Neural cell (in vitro differentiated cells): ENCODE measurements at regions not wholly inside any gene's neighbourhood (a gene's known extent, or its start where the extent isn't known, plus 50 kb on each side); places are given as distances from the start of the nearest gene placed in this dataset.

Source experiments
- H2AFZ ChIP-seq: fragments of 200-600, 300-800 bp; sonication (generic), shearing (Covaris generic); 2 replicates; pipeline ENCODE4 v1.6.0; 2014; ENCODE audit warnings: low read depth, mild to moderate bottlenecking, antibody characterized with exemption, low read length, moderate library complexity
- H3F3A ChIP-seq: fragments of 200-600 bp; shearing (Covaris generic); 2 replicates; pipeline ENCODE4 v1.6.1; 2016; ENCODE audit warnings: mild to moderate bottlenecking, moderate library complexity, mixed read lengths, antibody characterized with exemption, low read length; ENCODE audit not compliant: insufficient read depth, poor library complexity, severe bottlenecking
- H3K27ac ChIP-seq: fragments of 200-600, 300-800 bp; sonication (generic), shearing (Covaris generic); 2 replicates; pipeline ENCODE4 v1.5.1; 2014; ENCODE audit warnings: mild to moderate bottlenecking, low read length, moderate library complexity
- H3K27me3 ChIP-seq: fragments of 300-800, 200-600 bp; sonication (generic), shearing (Covaris generic); 2 replicates; pipeline ENCODE4 v1.6.0; 2014; ENCODE audit warnings: mild to moderate bottlenecking, low read depth, low read length, moderate library complexity; ENCODE audit not compliant: insufficient read depth
- H3K36me3 ChIP-seq: fragments of 300-800, 200-600 bp; sonication (generic), shearing (Covaris generic); 2 replicates; pipeline ENCODE4 v1.5.1; 2014; ENCODE audit warnings: mild to moderate bottlenecking, antibody characterized with exemption, low read length, moderate library complexity; ENCODE audit not compliant: insufficient read depth
- H3K4me2 ChIP-seq: fragments of 300-800, 200-600 bp; sonication (generic), shearing (Covaris generic); 2 replicates; pipeline ENCODE4 v1.6.0; 2014; ENCODE audit warnings: mild to moderate bottlenecking, low read length
- H3K4me3 ChIP-seq: fragments of 300-800, 200-600 bp; sonication (generic), shearing (Covaris generic); 2 replicates; pipeline ENCODE4 v1.5.1; 2014; ENCODE audit warnings: mild to moderate bottlenecking, low read length, moderate library complexity
- H3K79me2 ChIP-seq: fragments of 200-600 bp; shearing (Covaris generic); replicated peaks from 2 replicates; pipeline ENCODE4 v1.6.0; 2014; ENCODE audit warnings: mild to moderate bottlenecking, low read length, moderate library complexity; ENCODE audit not compliant: insufficient read depth
- H3K9ac ChIP-seq: fragments of 300-800, 200-600 bp; sonication (generic), shearing (Covaris generic); 2 replicates; pipeline ENCODE4 v1.6.1; 2016; ENCODE audit warnings: mild to moderate bottlenecking, low read length, mixed read lengths
- H3K9me2 ChIP-seq: fragments of 200-600 bp; shearing (Covaris generic); 2 replicates; pipeline ENCODE4 v1.6.1; 2016; ENCODE audit warnings: mild to moderate bottlenecking, low read length, mixed read lengths; ENCODE audit not compliant: insufficient read depth
- H3K9me3 ChIP-seq: fragments of 200-600, 300-800 bp; sonication (generic), shearing (Covaris generic); 2 replicates; pipeline ENCODE4 v1.6.1; 2016; ENCODE audit warnings: mild to moderate bottlenecking, mixed run types, low read length, moderate library complexity, mixed read lengths
- H4K20me1 ChIP-seq: fragments of 200-600 bp; shearing (Covaris generic); 2 replicates; pipeline ENCODE4 v1.6.1; 2016; ENCODE audit warnings: mild to moderate bottlenecking, mixed run types; ENCODE audit not compliant: insufficient read depth
- CTCF ChIP-seq: fragments of 450-650 bp; IDR thresholded peaks from 2 replicates; pipeline ENCODE4 v1.5.1; 2014; ENCODE audit warnings: antibody characterized with exemption, mild to moderate bottlenecking, moderate library complexity; ENCODE audit not compliant: poor library complexity, severe bottlenecking
- EP300 ChIP-seq: fragments of 450-650 bp; conservative IDR thresholded peaks from 2 replicates; pipeline ENCODE4 v1.6.1; 2014; ENCODE audit warnings: antibody characterized with exemption, mild to moderate bottlenecking, moderate library complexity; ENCODE audit not compliant: poor library complexity, severe bottlenecking
- EZH2 ChIP-seq: fragments of 200-600, 300-800 bp; shearing (Covaris generic), sonication (generic); IDR thresholded peaks from 2 replicates; pipeline ENCODE4 v1.6.1; 2014; ENCODE audit warnings: antibody characterized with exemption, low read length, borderline replicate concordance, mild to moderate bottlenecking; ENCODE audit not compliant: insufficient read depth, poor library complexity, severe bottlenecking
- MXI1 ChIP-seq: fragments of 450-650 bp; conservative IDR thresholded peaks from 2 replicates; pipeline ENCODE4 v1.6.1; 2014; ENCODE audit warnings: antibody characterized with exemption, mild to moderate bottlenecking; ENCODE audit not compliant: poor library complexity, severe bottlenecking
- POLR2AphosphoS5 ChIP-seq: IDR thresholded peaks from 2 replicates; pipeline ENCODE4 v1.6.1; 2012
- RAD21 ChIP-seq: fragments of 450-650 bp; conservative IDR thresholded peaks from 2 replicates; pipeline ENCODE4 v1.6.1; 2014; ENCODE audit warnings: antibody characterized with exemption, mild to moderate bottlenecking, moderate library complexity
- SMC3 ChIP-seq: fragments of 450-650 bp; conservative IDR thresholded peaks from 2 replicates; pipeline ENCODE4 v1.6.1; 2014; ENCODE audit warnings: antibody characterized with exemption, mild to moderate bottlenecking, moderate library complexity; ENCODE audit not compliant: poor library complexity
- TAF1 ChIP-seq: IDR thresholded peaks from 2 replicates; pipeline ENCODE4 v1.6.1; 2012; ENCODE audit warnings: low read depth
- TF ChIP-seq, protein P1 (sequence below): IDR thresholded peaks from 2 replicates; pipeline ENCODE4 v1.6.1; 2012; ENCODE audit warnings: borderline replicate concordance

DNA sequence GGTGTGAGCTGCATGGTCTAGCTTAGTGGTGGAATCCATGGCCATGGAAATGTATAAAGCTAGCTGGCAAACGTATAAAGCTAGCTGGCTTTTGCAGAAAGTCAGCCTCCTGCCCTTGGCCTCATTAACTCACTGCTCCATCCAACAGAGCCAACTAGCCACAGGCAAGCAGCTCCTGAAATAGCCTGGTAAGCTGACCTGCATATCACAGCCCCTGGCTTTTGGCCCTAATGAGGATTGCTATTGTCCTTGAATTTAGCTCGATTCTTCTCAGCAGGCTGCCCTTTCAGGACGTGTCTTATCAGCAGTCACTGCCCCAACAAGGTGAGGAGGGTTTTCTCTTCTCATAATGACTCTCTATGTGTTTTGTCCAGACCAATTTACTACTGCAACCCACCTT lies 446.8 kb downstream of the WDR72 start:
- H3K9me2 ChIP-seq = no peaks in the 10 kb centered on the region
- H3K9ac ChIP-seq = no peak overlapping the region
- H3K36me3 ChIP-seq = no peaks in the 10 kb centered on the region
- H2AFZ ChIP-seq = no peak overlapping the region
- H3F3A ChIP-seq = no peaks in the 10 kb centered on the region
- H3K9me3 ChIP-seq = no peaks in the 10 kb centered on the region
- no peaks in the 10 kb centered on the region for H3K27me3 ChIP-seq
- H3K4me2 ChIP-seq = no peak overlapping the region
- no peaks in the 10 kb centered on the region for H3K79me2 ChIP-seq
- H4K20me1 ChIP-seq = no peaks in the 10 kb centered on the region
- TF ChIP-seq EZH2 (no peak), POLR2AphosphoS5 (no peak), MXI1 (no peak), TAF1 (no peak), SMC3 (no peak), RAD21 (no peak), CTCF (no peak), EP300 (no peak)
- TF ChIP-seq, protein P1, sequence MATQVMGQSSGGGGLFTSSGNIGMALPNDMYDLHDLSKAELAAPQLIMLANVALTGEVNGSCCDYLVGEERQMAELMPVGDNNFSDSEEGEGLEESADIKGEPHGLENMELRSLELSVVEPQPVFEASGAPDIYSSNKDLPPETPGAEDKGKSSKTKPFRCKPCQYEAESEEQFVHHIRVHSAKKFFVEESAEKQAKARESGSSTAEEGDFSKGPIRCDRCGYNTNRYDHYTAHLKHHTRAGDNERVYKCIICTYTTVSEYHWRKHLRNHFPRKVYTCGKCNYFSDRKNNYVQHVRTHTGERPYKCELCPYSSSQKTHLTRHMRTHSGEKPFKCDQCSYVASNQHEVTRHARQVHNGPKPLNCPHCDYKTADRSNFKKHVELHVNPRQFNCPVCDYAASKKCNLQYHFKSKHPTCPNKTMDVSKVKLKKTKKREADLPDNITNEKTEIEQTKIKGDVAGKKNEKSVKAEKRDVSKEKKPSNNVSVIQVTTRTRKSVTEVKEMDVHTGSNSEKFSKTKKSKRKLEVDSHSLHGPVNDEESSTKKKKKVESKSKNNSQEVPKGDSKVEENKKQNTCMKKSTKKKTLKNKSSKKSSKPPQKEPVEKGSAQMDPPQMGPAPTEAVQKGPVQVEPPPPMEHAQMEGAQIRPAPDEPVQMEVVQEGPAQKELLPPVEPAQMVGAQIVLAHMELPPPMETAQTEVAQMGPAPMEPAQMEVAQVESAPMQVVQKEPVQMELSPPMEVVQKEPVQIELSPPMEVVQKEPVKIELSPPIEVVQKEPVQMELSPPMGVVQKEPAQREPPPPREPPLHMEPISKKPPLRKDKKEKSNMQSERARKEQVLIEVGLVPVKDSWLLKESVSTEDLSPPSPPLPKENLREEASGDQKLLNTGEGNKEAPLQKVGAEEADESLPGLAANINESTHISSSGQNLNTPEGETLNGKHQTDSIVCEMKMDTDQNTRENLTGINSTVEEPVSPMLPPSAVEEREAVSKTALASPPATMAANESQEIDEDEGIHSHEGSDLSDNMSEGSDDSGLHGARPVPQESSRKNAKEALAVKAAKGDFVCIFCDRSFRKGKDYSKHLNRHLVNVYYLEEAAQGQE = no peak
- no peak overlapping the region for H3K27ac ChIP-seq
- no peak overlapping the region for H3K4me3 ChIP-seq

GRCh38 chr15:53310709-53311108 lies 448.8 kb downstream of the WDR72 start:
- Histone ChIP-seq H3F3A (no peaks in the 10 kb centered on the region), H3K4me2 (no peak overlapping the region), H3K79me2 (no peaks in the 10 kb centered on the region), H3K4me3 (no peak overlapping the region), H3K9me3 (no peaks in the 10 kb centered on the region), H4K20me1 (no peaks in the 10 kb centered on the region), H3K27ac (no peak overlapping the region), H3K36me3 (no peaks in the 10 kb centered on the region), H3K27me3 (no peaks in the 10 kb centered on the region), H3K9me2 (no peaks in the 10 kb centered on the region), H2AFZ (no peak overlapping the region), H3K9ac (no peak overlapping the region)
- TF ChIP-seq, protein P1 = no peak
- no peak for TF ChIP-seq POLR2AphosphoS5
- TF ChIP-seq CTCF = no peak
- TF ChIP-seq RAD21 = no peak
- TF ChIP-seq EP300 = no peak
- no peak for TF ChIP-seq EZH2
